IMR-90 (cell line): ENCODE measurements at regions not wholly inside any gene's neighbourhood (a gene's known extent, or its start where the extent isn't known, plus 50 kb on each side); places are given as distances from the start of the nearest gene placed in this dataset.

Source experiments
- CEBPB ChIP-seq: IDR thresholded peaks from 2 replicates; pipeline ENCODE4 v1.6.1; 2012; ENCODE audit warnings: low read depth, low read length, improper control_type of control experiment
- CTCF ChIP-seq: conservative IDR thresholded peaks from 2 replicates; pipeline ENCODE4 v1.5.1; 2012; ENCODE audit warnings: mild to moderate bottlenecking, low read depth, low read length, improper control_type of control experiment
- MAFK ChIP-seq: IDR thresholded peaks from 2 replicates; pipeline ENCODE4 v1.6.1; 2012; ENCODE audit warnings: low read depth, low read length, improper control_type of control experiment
- POLR2A ChIP-seq: IDR thresholded peaks from 2 replicates; pipeline ENCODE4 v1.6.1; 2012; ENCODE audit warnings: mild to moderate bottlenecking, low read depth, low read length

GRCh38 chr12:25040593-25040992, 91.7 kb upstream of the BCAT1 start:
- TF ChIP-seq CEBPB, result no peak
- no peak for TF ChIP-seq CTCF
- TF ChIP-seq MAFK, result no peak
- no peak for TF ChIP-seq POLR2A
